ENCODE measurements at regions not wholly inside any gene's neighbourhood (a gene's known extent, or its start where the extent isn't known, plus 50 kb on each side); places are given as distances from the start of the nearest gene placed in this dataset.

DNA sequence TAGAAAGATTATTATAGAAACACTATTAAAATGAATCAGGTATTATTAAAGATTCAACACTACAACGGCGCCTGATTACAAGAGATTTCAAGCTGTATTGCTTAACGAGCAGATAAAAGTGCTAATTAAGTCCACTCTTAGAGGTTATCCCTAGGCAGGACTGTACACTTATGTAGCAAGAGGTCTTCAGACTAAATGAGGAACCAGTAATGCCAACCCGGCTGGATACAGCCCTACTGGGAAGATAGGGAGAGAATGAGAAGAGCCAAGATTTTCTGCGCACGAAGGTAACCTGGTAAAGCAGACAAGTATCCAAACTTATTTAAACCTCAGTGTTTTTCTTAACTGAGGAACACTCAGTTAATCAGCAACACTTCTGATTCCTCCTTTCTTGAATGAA is 115.7 kb upstream of the HIVEP3 start:
- no peak for DNase-seq (ENCODE audit: low spot score)

DNA sequence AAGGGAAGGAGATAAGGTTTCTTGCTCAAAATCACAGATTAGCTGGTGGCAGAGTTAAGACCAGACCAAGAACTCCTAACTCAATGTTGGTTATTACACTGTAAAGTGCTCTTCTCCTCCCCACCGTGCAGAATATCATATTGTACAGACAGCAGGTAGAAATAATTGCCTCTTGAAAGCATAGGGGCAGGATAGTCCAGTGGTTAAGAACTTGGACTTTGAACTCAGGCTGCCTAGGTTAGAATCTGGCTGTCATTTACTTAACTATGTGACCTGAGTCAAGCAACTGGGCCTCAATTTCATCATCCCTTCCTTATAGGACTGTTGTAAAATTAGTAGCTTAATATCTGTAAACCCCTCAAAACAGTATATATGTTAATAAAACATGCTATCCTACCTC is 114.9 kb upstream of the HIVEP3 start:
- no peak for DNase-seq (ENCODE audit: low spot score)

DNA sequence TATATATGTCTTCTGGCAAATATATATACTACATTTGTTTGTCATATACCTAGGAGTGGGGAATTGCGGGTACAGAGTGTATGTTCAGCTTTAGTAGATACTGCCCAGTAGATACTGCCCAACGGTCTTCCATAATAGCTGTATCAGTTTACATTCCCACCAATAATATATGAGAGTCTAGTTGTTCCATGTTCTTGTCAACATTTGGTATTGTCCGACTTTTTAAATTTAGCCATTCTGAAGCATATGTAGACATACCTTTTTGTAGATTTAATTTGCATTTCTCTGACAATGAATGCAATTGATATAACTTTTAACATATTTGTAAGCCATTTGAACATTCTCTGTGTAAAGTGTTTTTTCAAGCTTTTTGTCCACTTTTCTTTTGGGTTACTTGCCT is 99.0 kb upstream of the HIVEP3 start:
- DNase-seq (ENCODE audit: low spot score): no peak

DNA sequence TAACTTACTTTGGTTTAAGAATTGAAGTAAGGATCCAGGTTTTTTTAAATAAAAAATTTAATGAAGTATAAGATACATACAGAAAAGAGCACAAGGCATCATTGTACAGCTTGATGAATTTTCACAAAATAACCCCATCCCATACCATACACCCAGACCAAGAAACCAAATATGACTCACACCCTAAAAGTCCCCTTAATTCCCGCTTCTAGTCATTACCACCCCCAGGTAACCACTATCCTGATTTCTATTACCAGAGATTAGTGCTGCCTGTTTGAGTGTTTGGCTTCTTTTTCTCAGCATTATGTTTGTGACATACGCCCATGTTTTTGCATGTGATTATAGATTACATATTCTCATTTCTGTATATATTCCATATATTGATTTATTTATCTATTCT is 98.5 kb upstream of the HIVEP3 start:
- DNase-seq (ENCODE audit: low spot score): no peak

DNA sequence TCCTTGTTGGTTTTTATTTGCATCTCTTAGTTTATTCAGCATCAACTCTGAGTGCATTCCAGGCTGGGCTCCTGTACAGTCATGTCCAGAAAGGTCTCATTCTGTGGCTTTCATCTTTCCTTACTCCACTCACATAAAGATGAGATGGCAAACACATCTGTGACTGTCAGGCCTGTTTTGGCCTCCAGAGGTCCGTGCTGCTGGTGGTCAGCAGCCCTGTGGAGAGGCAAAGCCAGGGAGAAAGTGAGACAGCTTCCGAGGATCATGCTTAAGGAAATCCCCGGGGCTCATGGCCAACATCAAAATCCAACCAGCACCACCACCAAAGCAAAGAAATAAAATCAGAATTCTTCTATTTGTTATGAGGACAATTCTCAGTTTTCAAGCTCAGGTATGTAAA is 96.1 kb upstream of the HIVEP3 start:
- no peak for DNase-seq (ENCODE audit: low spot score)

DNA sequence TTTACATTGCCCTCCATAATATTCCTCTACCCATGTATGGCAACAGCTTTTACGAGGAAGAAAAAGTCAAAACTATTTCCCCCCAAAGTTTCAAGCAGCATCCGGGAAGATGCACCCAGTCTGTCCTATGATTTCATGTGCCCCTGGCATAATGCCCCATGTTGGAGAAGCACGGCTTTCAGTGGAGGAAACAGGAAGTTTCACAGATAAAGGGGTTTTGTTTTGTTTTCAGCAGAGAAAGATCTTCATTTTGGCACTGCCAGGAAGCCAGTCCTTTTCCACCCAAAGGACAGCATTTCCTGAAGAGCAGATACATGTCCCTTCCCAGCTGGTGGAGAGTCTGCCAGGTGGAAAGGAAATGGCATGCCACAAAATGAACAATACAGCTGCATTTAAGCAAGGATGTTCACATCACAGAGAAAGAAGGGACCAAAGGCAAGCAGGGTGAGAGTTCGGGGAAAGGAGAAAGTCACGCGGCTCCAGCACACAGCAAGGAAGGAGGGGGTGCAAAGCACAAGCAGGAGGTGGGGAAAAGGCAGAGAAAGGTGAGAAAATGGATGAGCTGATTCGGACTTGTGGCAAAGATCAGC is 95.3 kb upstream of the HIVEP3 start:
- DNase-seq (ENCODE audit: low spot score): no peak

DNA sequence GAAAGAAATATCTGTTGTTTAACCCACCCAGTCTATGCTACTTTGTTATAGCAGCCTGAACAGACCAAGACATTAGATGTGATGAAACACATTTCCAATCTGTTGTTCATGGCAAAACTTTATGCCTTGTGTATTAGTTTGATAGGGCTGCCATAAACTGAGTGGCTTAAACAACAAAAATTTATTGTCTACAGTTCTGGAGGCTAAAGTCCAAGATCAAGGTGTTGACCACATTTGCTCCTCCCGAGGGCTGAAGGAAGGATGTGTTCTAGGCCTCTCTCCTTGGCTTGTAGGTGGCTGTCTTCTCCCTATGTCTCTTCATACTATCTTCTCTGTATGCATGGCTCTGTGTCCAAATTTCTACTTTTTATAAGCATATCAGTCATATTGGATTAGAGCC is 94.1 kb upstream of the HIVEP3 start:
- DNase-seq (ENCODE audit: low spot score): no peak

DNA sequence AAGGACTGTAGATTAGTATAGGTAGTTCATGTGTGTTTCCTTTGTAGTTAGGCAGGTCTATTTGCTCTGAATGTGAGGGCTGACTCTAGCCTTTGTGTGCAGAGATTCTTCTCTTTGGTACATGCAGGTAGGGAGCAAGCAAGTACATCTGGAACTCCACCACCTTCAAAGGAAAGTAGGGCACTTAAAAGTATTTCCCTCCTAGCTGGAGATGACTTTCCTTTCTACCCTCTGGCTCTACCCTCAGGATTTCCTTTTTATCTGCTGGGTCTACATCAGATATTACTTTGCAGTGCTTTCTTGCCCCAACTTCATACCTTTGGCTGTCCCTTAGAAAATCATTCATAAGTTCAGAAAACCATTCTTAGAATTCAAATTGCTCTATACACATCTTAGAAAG is 91.7 kb upstream of the HIVEP3 start:
- no peak for DNase-seq (ENCODE audit: low spot score)

DNA sequence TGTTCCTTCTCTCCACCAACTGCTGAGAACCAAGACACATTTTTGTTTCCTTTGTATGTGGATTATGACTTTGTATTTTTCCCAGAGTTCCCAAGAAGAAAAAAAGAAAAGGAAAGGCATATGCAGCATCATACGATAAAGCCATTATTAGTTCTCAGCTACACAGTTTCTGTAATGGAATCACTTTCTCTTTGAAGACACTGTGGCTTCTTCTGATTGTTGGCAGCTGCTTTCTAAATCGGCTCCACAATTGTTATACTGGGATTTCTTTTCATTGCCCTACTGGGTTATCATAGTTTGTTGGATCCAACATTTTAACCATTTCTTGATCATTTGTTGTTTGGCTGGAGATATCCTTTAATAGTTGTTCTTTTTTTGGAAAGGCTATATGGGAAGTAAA is 89.5 kb upstream of the HIVEP3 start:
- no peak for DNase-seq (ENCODE audit: low spot score)

DNA sequence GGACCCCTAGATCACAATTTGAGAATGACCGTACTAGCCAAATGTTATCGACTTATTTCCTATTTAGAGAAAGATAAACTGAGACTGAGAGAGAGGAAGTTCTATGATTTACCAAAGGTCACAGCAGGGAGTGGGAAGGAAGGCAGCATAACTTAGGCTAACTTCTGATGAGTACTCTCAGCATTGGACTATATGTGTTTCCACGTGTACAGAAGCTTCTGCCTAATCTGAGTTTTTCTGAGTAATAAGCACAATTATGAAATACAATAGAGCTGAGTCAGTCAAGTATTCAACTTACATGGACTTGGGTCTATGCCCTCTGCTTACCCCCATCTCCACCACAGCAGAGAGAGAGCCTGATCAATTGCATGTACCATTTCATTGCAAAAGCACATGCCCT is 88.1 kb upstream of the HIVEP3 start:
- no peak for DNase-seq (ENCODE audit: low spot score)

DNA sequence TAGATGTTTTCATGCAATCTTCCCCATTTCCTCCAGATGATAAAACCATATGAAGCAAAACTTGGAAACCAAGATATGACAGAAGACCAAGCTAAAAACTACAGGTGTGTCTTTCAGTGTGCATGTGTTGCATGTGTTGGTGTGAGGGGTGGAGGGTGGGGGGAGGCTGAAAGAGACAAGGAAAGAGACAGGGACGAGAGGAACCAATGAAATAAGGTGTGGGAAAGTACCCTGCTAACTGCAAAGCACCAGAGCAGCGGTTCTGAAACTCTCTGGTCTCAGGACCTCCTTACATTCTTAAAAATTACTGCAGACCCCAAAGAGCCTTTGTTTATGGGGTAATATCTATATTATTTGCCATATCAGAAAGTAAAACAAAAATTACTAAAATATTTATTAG is 87.4 kb upstream of the HIVEP3 start:
- DNase-seq (ENCODE audit: low spot score): no peak

DNA sequence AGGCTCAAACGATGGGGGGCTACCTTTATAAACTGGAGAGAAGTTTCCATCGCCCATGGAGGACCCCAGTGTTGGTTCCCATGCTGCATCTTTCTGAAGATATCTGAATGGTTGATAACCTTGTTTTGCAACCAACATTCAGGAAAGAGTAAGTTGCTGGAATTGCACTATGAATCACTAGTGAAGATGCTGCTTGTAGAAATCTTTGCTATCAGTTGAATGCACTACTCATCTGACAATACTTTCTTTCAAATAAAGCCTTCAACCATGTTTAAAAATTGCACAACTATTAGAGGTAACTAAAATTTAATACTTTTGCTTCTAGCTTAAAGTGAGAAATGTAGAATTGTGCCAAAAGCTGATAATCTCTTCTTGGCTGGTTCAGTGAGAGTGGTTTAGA is 86.8 kb upstream of the HIVEP3 start:
- no peak for DNase-seq (ENCODE audit: low spot score)

DNA sequence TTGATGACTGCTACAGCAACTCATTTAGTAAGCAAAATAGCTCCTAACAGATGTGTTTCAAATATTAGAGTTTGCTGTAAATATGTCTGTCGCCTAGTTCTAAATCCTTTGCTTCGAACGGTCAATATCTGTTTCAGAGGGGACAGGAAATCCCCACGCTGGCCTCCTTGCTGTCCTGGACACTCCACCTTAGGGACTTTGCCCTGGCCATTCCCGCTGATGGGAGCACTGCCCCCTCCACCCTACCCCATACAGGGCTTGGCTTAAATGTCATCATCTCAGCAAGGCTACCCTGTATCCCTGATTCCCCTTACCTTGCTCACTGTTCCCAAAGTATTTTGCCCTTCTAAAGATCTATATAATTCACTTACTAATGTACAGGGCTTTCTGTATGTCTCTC is 86.1 kb upstream of the HIVEP3 start:
- DNase-seq (ENCODE audit: low spot score): no peak

DNA sequence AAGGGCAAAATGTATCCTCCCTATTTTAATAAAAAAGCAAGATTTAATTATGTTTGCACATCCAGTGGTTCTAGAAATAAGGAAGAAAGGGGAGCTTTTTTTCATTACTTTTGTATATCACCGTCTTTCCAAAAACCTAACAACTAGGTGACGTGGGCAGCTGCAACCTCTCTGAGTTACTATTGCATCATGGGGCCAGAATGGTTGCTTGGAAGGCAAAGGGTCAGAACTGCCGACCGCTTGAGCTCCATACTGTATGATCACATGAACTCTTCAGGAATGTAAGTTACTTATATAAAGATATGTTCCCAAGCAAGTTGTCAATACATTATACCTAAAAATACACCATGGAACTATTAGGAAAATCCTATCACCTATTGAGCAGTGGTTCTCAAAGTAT is 85.6 kb upstream of the HIVEP3 start:
- no peak for DNase-seq (ENCODE audit: low spot score)

DNA sequence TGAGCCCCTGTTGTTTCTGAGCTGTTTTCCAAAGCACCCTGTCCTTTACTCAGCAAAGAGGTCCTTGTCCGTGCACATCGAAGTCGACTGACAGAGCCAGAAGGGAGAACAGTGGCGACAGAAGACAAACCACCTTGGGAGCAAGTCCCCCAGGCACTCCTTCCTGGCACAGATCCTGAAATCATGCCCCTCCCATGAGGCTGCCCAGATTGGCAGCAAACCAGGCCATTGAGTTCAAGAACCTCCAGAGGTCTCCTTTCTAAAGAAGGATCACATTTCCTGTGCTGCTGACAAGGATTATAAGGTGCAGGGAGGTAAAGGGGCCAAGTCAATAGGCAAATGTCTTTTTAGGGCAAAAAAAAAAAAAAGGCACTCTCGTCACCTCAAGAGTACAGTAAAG is 84.7 kb upstream of the HIVEP3 start:
- no peak for DNase-seq (ENCODE audit: low spot score)

DNA sequence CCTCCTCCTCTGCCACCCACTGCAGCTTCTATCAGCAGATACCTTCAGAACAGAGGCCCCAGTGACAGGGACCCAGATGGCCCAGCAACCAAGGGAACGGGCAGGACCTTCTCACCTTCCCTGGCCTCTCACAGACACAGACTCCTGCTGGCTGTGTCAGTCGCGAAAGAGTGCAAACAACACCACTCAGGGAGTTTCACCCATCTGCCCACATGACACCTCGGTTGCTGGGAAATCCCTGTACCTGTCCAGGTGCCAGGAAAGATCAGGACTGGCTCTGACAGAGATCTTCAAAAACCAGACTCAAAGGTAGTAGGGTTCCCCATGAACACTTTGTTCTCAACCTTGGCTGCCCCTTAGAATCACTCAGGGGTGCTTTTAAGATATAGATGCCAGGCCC is 83.5 kb upstream of the HIVEP3 start:
- no peak for DNase-seq (ENCODE audit: low spot score)

DNA sequence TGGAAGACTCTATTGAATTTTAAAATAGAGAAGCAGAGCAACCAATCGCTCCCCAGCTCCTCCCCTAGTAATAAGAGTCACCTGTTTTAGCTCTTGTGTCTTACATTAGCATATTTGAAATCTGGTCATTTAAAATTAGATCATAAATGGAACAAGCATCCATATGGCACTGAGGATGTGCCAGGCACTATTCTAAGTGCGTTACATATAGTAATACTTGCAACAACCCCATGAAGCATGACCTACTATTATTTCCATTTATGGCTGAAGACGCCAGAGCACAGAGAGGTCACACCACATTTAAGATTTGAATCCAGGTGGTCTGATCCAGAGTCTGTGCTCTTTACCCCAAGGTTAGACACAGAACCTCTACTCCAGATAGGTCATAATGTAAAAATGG is 82.0 kb upstream of the HIVEP3 start:
- DNase-seq (ENCODE audit: low spot score): no peak

DNA sequence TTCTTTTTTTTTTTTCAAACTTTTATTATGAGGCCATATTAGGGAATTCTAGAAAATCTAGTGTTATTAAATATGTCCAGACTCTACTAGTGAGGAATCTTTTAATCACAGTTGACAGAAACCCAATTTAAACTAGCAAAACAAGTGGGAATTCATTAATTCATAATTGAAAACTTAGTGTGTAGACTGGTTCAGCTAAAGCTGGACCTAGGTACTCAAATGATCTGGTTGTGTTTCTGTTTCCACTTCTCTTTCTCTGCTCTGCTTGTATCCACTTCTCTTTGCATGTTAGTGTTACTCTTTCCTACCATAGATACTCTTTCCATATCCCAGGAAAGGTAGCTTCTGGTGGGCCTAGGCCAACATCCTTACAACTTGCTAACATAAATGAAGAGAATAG is 81.2 kb upstream of the HIVEP3 start:
- DNase-seq (ENCODE audit: low spot score): no peak

DNA sequence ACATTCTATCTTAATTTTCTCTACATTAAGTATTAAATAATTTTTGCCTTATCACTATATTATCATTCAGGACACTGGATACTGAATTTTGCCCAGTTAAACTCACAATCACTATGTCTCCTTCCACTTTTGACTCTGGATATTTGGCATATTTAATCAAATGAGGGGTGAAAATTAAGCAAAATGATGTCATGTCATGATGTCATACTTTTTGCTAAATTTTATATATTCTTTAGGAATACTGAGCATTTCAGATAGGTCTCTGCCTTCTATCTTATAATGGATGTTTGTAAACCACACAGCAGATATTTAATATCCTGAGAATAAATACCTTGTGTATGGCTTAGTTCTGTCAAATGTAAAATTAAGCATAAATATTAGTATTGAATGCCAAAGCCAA is 79.5 kb upstream of the HIVEP3 start:
- no peak for DNase-seq (ENCODE audit: low spot score)

DNA sequence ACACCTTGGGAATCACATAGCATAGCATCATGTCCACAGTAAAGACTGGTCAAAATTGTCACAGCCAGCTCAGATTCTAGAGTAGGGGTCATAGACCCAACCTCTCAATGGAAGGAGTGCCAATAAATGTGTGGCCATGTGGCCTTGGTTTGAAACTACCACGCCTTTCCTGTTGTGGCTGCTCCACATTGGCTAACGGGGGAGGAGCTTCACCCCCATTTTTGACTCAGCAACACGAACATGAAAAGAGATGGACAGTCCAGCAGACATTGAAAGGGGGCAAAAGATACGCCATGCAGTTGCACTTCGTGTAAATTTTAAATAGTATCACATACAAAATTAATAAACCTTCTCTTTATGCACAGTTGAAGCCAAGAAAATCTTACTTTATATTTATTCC is 78.4 kb upstream of the HIVEP3 start:
- DNase-seq (ENCODE audit: low spot score): no peak

DNA sequence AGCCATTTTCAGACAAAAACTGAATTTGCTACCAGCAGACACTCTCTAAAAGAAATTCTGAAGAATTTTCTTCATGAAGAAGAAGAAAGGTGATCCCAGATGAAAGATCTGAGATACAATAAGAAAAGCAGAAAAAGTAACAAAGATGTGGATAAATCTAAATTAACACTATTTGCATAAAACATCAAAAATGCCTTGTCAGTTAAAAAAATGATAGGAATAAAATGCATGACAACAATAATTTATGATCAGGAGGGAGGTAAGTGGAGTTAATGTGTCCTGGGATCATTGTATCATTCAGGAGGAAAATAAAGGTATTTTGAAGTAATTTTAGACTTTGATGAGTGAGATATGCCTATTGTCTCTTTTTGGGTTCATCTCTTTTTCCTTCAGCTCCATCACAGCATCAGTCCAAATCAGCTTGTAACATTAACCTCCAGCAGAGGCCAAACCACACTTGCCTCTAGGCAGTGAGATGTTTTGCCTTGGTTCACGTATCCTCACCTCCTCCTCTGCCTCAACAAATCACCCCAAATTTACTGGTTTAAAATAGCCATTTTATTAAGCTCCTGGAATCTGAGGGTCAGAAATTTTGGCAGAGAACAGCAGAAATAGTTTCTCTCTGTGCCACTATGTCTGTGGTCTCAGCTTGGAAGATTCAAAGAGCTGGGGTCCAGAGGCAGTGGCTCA is 76.9 kb upstream of the HIVEP3 start:
- DNase-seq (ENCODE audit: low spot score): no peak

DNA sequence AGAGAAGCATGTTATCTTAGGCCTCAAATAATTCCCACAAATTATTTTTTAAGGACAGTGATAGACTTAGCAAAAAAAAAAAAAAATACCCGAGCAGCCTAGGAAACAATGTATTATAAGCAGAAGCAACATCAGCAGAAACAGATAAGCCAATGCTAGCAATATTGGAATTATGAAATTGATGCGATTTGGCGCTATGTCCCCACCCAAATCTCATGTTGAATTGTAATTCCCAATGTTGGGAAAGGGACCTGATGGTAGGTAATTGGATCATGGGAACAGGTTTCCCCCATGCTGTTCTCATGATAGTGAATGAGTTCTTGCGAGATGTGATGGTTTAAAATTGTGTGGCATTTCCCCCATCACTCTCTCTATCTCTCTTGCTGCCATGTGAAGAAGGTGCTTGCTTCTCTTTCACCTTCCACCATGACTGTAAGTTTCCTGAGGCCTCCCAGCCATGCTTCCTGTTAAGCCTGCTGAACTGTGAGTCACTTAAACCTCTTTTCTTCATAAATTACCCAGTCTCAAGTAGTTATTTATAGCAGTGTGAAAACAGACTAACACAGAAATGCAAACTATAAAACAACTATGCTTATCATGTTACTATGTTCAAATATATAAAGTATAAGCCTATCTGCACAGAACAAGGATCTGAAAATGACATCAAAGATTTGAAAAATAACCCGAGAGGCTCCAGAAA is 75.6 kb upstream of the HIVEP3 start:
- DNase-seq (ENCODE audit: low spot score): no peak

DNA sequence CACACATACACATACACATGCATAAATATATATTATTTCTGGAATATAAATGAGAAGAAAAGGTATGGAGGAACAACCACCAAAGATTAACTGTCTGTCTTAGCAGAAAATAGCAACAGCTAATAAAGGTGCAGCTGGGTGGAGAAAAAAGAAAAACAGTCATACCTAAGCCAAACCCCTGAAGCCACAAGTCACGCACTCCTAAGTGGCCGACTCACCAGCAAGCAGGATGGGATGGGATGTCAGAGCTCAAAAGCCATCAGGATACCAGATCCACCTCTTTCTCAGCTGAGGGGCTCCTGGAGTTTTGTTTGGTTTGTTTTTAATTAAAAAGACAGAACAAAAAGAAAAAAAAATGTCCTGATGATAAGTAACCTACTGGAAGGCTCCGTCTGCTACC is 64.7 kb upstream of the HIVEP3 start:
- no peak for DNase-seq (ENCODE audit: low spot score)

DNA sequence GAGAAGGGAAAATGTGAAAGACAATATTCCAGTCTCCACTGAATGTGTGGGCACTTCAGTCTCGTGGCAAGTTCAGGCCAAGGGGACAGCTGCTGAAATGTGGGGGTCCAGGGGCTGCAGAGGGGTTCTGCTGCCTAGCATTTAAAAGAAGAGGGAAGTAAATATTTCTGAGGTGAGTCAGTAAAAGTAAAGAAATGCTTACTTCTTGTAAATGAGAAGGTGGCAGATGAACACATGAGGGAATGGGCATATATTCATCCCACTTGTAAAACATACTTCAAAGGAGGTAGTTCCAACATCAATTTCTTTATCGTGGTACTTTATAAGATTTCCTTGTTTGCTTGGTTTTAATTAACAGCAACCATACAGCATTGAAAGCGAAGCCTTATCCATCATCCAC is 63.1 kb upstream of the HIVEP3 start:
- no peak for DNase-seq (ENCODE audit: low spot score)
